Tibial artery (tissue), 4 donors: ENCODE measurements at regions not wholly inside any gene's neighbourhood (a gene's known extent, or its start where the extent isn't known, plus 50 kb on each side); places are given as distances from the start of the nearest gene placed in this dataset.

ENCODE experiments used
- DNase-seq, 2 donors: peaks; one replicate each; pipeline ENCODE4 v3.0.0-alpha.2; 2019
- H3K27ac ChIP-seq, 2 donors: fragments of 200-600 bp; sonication (generic) in 1 of 2; 1 replicate in 1 of 2; 2 replicates in 1 of 2; pipeline ENCODE4 v1.5.1; 2018 to 2019; ENCODE audit warnings: mild to moderate bottlenecking in 1 of 2
- H3K27me3 ChIP-seq, 2 donors: fragments of 200-600 bp; sonication (generic) in 1 of 2; one replicate each; pipeline versions ENCODE4 v1.5.1 to v1.6.0; 2016 to 2019
- H3K36me3 ChIP-seq, 3 donors: fragments of 200-600 bp; sonication (generic) in 2 of 3; one replicate each; pipeline ENCODE4 v1.5.1; 2016 to 2019; ENCODE audit warnings: mild to moderate bottlenecking in 2 of 3
- H3K4me1 ChIP-seq, 4 donors: fragments of 200-600 bp; sonication (generic) in 2 of 4; 1 replicate in 3 of 4; 2 replicates in 1 of 4; pipeline ENCODE4 v1.5.1; 2016 to 2019
- H3K4me3 ChIP-seq, 2 donors: fragments of 200-600 bp; sonication (generic) in 1 of 2; 1 replicate in 1 of 2; 2 replicates in 1 of 2; pipeline ENCODE4 v1.5.1; 2018 to 2019; ENCODE audit warnings: mild to moderate bottlenecking in 2 of 2
- H3K9me3 ChIP-seq, 3 donors: fragments of 200-600 bp; sonication (generic) in 1 of 3; one replicate each; pipeline ENCODE4 v1.5.1; 2016 to 2019
- CTCF ChIP-seq, 2 experiments: fragments of 200-600 bp in 1 of 2; fragments of 450-650 bp in 1 of 2; IDR thresholded peaks; one replicate each; pipeline ENCODE4 v1.5.1; 2017 to 2019; ENCODE audit warnings: antibody characterized with exemption in 2 of 2, mild to moderate bottlenecking in 1 of 2, moderate library complexity in 1 of 2
- intact Hi-C: fragments of 100-400 bp; cut with DNase I; formaldehyde crosslinking; loops from one replicate; pipeline ENCODE4 v1.15.0; 2023; ENCODE audit warnings: low total_unique reads

DNA sequence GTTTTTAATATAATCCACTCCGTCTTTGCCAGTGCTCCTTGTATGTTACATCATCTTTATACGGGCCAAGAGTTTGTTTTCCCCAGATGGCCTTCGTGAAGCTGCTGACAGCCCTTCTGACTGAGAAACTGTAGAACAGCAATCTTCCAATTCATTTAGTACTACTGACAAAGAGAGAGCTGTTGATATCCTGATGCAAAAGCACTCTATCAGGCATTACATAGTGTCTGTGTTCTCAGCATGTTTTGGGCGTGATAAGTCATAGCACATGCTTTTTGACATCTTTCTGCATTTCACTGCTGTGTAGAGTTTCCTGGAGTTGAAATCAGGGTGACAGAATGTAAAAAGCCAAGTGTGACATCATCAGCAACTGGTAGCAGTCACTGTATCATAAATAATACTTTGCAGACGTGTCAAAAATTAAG is 746.3 kb upstream of the FAM241A start:
- no peak for DNase-seq

DNA sequence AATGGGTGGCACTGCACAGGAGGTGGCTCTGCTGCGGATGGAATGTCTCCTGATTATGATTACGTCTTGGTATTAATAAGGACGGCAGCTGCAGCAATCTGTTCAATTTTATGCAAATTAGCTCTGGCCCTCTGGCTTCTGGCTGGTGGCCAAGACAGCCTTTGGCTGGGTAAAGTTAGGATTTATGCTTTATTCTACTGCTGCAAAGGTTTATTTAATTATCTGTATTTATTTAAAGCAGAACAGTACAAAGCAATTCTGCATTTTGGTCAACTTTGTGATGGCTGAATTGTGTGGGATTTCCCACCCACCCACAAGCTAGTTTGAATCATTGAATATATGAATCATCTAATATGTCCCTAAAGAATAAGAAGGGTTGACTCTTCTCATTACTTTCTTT is 745.6 kb upstream of the FAM241A start:
- H3K4me3 ChIP-seq, result no peak overlapping the region
- no peaks in the 10 kb centered on the region for H3K27me3 ChIP-seq
- no peaks in the 10 kb centered on the region for H3K36me3 ChIP-seq
- no peaks in the 10 kb centered on the region for H3K9me3 ChIP-seq
- H3K4me1 ChIP-seq, result peaks cover 0 to 10% (median 0%) of the 10 kb centered on the region in 4 donors
- H3K27ac ChIP-seq, result no peak overlapping the region
- intact Hi-C loops, result no loop called here
- no peak for DNase-seq
- no peak for TF ChIP-seq CTCF (IDR thresholded peaks at IDR 0.05)

More for the DNA sequence above, 746.3 kb upstream of the FAM241A start:
- H3K4me1 ChIP-seq, result peaks cover 0 to 10% (median 0%) of the 10 kb centered on the region in 4 donors
- intact Hi-C loops, result no loop called here
- H3K4me3 ChIP-seq, result no peak overlapping the region
- no peaks in the 10 kb centered on the region for H3K9me3 ChIP-seq
- no peaks in the 10 kb centered on the region for H3K27me3 ChIP-seq
- H3K36me3 ChIP-seq, result no peaks in the 10 kb centered on the region
- H3K27ac ChIP-seq, result no peak overlapping the region
- no peak for TF ChIP-seq CTCF (IDR thresholded peaks at IDR 0.05)

DNA sequence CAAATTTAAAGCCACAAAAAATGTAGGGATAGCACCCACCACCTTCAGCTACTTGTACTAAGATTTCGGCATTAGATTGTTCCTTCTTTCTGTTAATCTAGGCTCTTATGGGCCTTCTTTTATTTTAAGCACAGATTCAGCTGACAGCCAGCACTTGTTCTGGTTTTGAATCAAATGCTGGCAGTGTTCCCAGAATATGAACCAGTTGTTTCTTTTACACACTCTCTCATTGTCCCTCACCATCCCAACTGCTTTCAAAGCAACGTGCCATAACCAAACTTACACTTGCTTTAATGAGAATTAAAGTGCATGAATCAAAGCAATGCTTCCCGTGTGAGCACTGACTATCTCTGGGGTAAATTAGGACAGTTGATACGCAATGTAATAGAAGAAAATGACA is 744.5 kb upstream of the FAM241A start:
- no peak for TF ChIP-seq CTCF (IDR thresholded peaks at IDR 0.05)
- peaks cover 0 to 10% (median 0%) of the 10 kb centered on the region in 4 donors for H3K4me1 ChIP-seq
- H3K36me3 ChIP-seq, result no peaks in the 10 kb centered on the region
- no peaks in the 10 kb centered on the region for H3K27me3 ChIP-seq
- no peaks in the 10 kb centered on the region for H3K9me3 ChIP-seq
- intact Hi-C loops, result no loop called here
- DNase-seq, result no peak
- no peak overlapping the region for H3K4me3 ChIP-seq
- no peak overlapping the region for H3K27ac ChIP-seq

DNA sequence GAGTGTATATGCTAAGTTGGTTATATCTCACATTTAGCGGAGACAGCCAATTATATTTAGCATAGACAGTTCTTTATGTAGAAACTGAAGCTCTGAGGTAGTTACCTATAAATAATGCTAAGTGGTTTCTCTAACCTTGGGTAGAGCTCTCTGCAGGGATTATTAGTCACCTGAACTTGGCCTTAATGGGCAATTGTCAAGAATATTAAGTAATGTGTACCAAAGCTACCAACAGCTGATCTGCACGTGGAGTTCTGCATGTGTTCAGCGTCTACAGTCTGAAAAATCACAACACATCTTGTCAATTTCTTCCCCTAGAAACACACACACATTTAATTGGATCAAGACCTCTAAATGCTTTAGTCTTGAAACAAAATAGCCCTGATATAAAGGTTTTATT is 740.6 kb upstream of the FAM241A start:
- Histone ChIP-seq H3K4me1 (peaks cover 0 to 4% (median 0%) of the 10 kb centered on the region in 4 donors), H3K27me3 (no peaks in the 10 kb centered on the region), H3K4me3 (no peak overlapping the region), H3K27ac (no peak overlapping the region), H3K36me3 (no peaks in the 10 kb centered on the region), H3K9me3 (no peaks in the 10 kb centered on the region)
- no peak for TF ChIP-seq CTCF (IDR thresholded peaks at IDR 0.05)
- intact Hi-C loops, result no loop called here
- no peak for DNase-seq

- Histone ChIP-seq H3K9me3 (no peaks in the 10 kb centered on the region), H3K36me3 (no peaks in the 10 kb centered on the region), H3K4me3 (no peak overlapping the region), H3K27me3 (no peaks in the 10 kb centered on the region), H3K4me1 (no peaks in the 10 kb centered on the region), H3K27ac (no peak overlapping the region)
- no peak for DNase-seq
- intact Hi-C loops, result no loop called here
- no peak for TF ChIP-seq CTCF (IDR thresholded peaks at IDR 0.05)
Measured at GRCh38 chr4:111405989-111406388, 739.3 kb upstream of the FAM241A start.

DNA sequence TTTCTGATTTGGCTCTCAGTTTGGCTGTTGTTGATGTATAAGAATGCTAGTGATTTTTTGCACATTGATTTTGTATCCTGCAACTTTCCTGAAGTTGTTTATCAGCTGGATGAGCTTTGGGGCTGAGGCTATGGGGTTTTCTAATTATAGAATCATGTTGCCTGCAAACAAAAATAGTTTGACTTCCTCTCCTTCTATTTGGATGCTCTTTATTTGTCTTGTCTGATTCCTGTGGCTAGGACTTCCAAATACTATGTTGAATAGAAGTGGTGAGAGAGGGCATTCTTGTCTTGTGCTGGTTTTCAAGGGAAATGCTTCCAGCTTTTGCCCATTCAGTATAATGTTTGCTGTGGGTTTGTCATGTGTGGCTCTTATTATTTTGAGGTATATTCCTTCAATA is 734.7 kb upstream of the FAM241A start:
- Histone ChIP-seq H3K27ac (no peak overlapping the region), H3K4me3 (no peak overlapping the region), H3K4me1 (no peaks in the 10 kb centered on the region), H3K27me3 (no peaks in the 10 kb centered on the region), H3K36me3 (no peaks in the 10 kb centered on the region), H3K9me3 (no peaks in the 10 kb centered on the region)
- no peak for TF ChIP-seq CTCF (IDR thresholded peaks at IDR 0.05)
- intact Hi-C loops, result no loop called here
- DNase-seq, result no peak
